HG02678 (cell line): ENCODE measurements at regions not wholly inside any gene's neighbourhood (a gene's known extent, or its start where the extent isn't known, plus 50 kb on each side); places are given as distances from the start of the nearest gene placed in this dataset.

Experiments used
- ATAC-seq: cut with Tn5 transposase; IDR thresholded peaks from one replicate; pipeline ENCODE4 v1.9.1; 2021; ENCODE audit warnings: mild to moderate bottlenecking, moderate library complexity; ENCODE audit not compliant: unreplicated experiment

DNA sequence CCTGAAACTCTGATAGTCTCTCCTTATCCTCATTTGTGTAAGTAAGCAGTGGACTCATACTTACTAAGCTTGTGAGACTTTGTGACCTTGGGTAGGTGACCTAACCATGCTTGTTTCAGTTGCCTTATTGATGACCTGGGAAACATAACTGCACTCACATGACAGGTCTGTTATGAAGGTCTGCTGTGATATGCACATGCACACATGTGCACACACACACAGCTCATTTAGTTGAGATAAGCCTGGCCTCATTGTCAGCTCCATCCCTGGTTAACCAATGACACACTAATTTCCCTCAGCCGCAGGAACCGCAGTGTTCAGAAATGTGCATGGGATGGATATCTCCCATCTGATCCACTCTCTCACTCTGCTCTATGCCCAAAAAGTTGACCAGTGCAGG, 177.2 kb downstream of the GPAM start:
- ATAC-seq, result no peak

DNA sequence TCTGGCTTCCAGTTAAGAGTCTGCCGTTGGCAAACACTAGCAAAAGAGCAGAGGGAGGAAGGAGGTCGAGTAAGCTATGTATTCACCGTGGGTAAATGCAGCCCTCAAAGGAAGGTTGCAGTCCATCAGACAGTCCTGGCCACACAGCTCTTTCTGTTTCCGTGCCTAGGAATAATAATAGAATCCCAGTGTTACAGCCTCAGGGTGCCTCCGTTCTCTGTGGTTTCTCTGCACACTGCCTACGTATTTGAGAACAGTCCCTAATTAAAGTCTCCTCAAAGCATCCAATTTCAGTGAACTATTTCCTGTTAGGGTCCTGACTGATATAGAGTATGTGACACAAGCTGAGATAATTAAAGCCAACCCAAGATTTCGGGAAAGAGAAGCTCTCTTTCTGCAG, 176.7 kb downstream of the GPAM start:
- ATAC-seq, result no peak

DNA sequence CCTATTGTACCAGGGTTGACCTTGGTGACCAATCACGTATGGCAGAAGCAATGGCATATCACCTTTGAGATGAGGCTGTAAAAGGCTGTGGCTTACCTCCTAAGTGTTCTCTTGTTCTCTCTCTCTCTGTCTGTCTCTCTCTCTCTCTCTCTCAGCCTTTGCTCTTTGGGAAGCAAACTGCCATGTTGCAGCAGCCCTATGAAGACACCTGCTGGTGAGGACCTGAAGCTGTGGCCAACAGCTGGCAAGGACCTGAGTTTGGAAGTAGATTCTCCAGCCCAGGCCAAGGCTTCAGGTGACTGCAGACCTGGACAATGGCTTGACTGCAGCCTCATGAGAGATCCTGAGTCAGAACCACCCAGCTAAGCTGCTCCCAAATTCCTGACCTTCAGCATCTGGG, 161.4 kb downstream of the GPAM start:
- ATAC-seq, result no peak

DNA sequence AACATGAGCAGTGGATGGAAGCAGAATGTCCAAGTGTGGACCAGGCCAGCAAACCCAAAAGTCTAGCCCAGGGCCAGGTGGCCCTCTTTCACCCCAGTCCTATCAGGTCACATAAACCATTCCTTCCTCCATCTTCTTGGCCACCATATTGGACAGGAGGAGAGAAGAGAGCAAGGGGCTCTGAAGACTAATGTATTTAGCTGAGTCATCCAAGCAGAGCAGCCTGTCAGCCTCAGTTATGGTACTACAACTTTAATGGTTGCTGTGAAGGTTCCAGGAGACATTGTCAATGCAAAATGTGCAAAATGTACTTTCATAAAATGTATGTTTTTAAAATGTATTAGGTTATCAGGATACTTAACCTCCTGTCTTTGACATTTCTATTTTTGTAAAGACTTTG, 159.5 kb downstream of the GPAM start:
- ATAC-seq, result no peak

DNA sequence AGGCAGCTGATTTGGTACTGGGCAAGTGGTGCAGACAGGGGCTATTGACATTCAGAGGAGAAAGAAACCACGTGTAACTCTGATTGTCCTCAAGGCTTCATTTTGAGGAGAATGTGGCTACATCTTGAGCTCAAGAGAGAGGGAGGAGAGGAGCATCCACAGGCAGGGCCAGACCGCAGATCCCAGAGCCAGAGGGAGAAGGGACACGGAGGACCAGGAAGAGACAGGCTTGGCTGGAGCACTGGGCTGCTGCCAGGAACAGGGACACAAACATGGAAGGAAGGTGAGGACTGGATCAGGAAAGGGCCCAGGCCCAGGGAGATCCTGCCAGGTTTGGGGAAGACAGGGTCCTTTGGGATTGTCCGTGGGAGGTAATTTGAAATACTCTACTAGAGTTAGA, 158.3 kb downstream of the GPAM start:
- ATAC-seq, result no peak

DNA sequence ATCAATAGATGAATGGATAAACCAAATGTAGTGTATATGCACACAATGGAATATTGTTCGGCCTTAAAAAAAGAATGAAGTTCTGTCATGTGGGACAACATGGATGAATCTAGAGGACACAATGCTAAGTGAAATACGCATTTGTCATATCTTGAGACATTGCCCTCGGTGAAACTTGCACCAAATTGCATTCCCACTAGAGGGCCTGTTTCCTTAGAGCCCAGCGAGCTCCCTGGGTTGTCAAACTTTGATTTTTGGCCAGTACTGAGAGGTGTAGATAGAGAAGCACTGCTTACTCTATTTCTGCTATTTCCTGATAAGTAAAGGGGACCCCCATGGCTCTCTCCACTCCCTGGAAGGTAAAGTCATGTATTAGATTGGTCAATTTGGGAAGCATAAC, 157.1 kb downstream of the GPAM start:
- no peak for ATAC-seq

DNA sequence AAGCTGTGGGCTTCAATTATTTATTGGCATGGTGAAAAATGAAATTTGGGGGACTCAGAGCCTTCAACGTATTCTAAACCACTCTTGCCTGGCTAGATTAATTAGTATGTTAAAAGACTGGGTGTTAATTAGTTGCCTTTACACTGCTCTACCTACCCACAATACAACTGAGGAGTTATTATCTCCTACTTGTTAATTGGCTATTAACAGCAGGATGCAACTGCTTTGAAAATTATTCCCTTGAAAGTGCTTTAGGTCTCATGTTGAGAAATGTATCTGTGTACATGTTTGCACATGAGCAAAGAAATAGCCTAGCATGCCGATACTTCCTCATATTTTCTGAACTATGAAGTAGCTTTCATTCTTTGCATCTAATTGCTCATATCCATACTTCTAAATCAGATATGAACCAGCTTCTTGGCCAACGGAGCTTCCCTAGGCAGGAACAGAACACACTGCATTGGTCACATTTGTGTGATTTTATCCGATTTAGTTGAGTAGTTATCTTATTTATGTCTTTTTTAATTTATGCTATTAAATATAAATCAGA, 155.8 kb downstream of the GPAM start:
- no peak for ATAC-seq

DNA sequence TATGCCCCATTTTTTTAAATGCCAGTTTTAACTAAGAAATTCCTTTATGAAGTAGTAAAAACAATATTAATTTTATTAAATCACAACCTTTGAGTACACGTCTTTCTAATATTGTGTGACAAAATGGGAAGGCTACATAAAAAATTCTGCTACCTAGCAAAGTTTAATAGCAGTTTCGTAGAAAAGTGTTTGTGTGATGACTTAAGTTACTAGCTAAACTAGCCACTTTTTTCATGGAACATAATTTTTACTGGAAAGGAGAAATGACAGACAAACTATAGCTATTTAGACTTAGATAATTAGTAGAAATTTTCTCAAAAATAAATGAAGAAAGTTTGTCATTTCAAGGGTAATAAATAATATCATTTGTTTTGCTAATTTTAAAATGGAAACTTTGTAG, 153.1 kb downstream of the GPAM start:
- no peak for ATAC-seq

DNA sequence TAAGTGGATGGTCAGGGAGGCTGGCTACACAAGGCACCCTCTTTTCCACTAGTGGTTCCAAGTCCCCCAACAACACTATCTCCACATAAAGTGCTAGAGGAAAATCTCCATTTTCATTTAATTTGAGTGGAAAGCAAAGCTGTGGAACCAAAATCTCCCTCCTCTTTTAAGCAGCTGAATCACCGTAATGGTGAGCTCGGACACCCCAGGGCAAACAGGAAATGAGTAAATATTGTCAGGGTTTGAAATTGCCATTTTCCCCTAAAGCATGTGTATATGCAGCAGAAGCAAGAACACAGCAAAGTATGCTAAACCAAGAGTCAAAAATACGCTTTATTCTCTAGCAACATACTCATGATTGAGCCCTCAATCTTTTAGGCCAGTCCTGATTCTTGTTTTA, 143.7 kb downstream of the GPAM start:
- ATAC-seq, result no peak

DNA sequence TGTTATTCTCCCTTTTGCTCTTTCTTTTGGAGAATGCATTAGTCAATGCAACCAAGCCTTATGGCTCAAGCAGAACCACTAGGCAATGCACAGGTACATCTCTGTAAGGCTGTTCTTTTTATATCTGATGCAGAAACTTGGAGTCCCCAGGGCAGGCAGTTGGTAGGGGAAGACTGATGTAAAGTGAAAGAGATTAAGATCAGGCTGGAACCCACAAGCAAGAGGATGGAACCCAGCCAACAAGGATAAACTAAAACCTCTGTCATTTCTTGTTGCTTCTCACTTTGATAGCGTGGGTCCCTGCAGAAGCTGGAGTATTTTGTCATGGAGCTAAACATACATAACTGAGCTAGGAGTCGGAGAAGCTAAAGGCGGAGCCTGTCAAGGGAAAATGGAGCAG, 142.9 kb downstream of the GPAM start:
- no peak for ATAC-seq

DNA sequence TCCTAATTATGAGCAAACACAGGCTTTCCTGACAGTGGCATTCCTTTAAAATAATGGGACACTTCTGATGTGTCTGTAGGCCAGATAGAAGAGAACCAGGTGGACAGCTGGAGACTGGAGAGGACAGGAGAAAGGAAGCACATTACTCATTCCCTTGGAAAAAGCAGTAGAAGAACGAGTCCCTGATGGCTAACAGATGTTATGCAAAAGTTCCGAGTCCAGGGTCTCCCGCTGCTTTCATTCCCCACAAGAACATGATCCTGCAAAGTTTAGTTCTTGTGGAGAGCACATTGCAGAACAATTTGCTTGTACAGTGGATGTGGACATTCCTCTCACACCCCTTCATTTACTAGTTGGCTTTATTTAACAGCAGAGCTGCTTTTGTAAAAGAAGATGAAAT, 137.6 kb downstream of the GPAM start:
- ATAC-seq, result no peak

DNA sequence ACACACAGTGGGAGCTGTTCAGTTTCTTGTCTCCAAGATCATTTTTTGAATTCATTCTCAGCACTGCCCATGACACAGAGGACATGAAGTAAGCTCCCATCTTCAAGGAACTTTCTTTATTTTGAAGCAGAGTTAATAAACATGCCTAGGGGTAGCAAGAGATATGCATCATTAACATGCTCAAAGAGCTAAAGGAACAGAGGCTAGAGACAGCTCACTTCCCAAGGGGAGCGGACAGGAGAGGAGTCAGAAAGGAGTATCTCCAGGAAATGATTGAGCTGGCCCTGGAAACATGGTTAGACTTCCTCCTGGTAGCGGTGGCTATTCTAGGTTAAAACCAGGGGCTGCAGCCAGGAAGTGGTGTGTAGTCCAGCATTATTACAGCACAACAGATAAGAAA, 135.9 kb downstream of the GPAM start:
- ATAC-seq, result no peak

DNA sequence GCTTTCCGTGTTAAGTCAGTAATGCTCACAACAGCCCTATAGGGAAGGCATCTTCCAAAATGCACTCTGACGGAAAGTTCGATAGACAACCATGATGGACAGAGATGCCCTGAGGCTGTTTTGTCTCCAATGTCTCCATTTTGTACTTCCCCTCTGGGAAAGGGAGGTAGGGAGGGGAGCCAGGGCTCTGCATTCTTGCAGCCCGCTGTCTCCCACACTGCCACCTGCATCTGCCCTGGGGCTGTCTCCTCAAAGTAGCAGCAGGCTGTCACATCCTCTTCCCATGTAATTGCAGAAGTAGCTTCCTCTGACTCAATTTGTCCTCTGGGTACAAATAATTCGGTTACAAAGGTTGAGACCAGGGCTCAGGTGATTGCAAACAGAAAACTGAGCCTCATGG, 131.4 kb downstream of the GPAM start:
- no peak for ATAC-seq

DNA sequence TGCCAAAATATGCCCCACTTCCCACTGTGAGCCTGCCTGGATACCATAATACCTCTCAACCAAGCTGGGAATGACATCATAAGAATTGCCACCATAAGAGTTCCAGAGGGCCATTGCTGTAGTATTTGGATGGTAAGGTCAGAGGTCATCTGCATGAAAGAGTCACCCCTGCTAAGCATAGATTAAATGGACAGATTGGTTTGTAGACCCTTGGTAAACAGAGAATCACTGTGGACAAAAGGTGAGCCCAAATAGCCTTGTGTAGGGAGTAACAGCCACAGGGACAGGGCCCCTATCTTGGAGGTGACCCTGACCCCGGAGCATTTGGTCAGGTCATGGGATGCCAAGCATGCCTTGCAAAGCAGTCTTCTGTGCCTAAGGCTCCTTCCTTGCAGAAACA, 129.7 kb downstream of the GPAM start:
- no peak for ATAC-seq

DNA sequence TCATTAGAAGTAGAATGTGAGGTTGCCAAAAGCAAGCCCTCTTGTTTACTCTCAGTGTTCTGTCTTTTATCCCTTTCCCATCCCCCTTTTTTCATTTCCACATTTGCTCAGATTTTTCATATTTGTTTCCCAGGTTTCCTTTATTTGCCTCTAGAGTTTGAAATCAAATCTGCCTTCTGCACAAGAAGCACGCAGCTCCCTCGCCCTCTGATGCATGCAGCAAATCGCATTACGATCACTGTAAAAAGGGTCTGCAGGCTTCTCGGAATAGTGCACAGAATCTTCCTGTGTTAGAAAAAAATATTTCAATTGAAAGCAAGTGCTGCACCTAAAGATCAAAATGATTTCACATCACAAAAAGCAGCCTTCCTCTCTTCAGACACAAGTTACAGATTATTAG, 129.0 kb downstream of the GPAM start:
- no peak for ATAC-seq

DNA sequence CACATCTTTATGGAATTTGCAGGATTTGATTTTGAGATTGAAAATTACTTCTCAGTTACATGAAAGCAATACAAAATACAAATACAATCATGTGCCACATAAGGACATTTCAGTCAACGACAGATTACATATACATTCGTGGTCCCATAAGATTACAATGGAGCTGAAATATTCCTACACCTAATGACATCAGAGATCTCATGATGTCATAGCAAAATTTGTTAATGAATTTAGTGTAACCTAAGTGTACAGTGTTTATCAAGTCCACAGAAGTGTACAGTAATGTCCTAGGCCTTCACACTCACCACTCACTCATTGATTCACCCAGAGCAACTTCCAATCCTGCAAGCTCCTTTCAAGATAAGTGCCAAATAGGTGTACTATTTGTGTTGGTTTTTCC, 126.5 kb downstream of the GPAM start:
- ATAC-seq, result no peak

DNA sequence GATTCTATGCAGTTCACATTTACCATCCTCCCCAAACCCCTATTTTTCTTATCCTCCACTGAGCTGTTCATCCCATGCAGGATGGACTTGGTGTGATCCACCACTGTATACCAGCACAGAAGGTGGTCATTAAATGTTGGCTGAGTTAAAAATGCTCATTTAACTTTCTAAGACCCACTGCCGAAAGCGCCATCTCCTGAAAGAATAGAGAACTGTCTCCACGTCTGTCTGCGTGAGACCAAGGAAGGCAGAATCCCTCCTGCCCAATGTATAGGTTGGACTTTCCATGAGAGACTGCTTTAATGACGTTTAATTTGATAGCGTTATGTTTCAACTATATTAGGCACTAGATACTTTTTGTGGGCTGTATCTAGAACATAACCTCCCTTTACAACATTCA, 124.3 kb downstream of the GPAM start:
- ATAC-seq, result no peak

DNA sequence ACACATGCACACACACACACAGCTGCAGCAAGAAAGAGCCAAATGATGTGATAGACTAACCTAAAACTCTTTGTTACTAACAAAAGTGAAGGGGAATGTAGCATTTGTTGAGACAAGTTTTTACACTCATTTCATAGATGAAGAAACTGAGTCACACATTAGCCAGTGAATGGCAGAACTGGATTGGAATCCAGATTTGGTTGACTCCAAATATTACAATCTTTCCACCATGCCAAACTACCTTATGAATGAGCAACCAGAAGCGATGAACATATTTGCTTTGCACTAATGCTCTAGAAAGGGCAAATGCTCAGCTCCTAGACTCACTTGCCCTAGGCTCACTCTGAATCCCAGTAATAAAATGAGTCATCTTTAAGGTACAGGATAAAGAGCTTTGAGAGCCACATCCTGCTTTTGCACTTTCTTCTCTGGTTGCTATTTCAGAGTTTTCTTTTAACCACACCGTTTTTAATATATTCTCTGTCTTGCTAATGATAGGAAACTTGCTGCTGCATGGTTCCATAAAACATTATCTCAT, 111.9 kb downstream of the GPAM start:
- no peak for ATAC-seq

DNA sequence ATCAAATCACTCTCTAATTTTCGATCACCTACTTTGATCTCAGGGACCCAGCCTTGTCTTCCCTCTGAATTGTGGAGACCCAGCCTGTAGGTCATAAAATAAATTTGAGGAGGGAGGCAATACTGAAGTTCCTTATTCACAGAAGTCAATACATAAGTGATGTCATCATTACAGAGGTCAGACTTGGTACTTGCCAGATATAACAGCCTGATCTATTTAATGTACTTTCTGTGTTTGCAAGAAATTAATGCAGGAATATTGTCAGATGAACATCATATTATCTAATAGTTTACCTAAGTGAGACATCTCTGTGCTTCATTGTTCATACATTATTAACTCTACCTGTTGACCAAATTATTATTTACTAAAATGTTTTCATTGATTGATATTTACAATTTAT, 105.6 kb downstream of the GPAM start:
- ATAC-seq, result no peak

DNA sequence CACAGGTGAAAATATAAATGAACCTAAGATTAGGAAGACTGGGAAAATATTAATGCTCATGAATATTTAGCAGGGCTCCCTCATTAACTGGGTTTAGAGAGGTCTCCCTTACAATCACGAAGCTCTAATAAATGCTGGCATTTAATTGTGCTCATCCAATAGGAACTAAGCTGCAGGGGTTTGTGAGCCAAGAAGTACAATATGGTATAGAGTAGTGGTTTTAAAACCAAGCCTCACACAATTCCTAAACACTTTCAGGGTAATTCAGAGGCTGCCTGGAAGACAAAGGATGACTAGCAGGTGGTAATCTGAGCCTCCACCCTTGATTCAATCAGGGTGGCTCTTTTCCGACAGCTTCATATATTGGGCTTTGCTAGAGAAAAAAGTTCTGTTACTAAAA, 103.3 kb downstream of the GPAM start:
- ATAC-seq, result no peak

DNA sequence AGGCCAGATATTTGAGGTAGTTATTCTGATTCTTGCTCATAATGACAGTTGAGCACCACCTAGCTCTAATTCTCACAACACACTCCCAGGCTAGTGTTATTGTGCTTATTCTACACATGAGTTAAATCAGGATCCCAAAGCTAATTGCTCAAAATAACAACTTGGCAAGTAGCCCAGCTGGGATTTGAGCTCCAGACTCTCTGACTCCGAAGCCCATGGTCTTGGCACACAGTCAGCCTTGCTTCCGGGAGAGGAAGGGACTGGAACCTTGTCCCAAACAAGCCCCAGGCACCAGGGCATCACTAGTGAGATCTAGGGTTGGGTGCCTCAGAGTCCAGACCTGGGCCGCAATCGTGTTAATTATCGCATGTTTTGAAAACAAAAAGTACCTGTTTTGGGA, 101.4 kb downstream of the GPAM start:
- no peak for ATAC-seq

DNA sequence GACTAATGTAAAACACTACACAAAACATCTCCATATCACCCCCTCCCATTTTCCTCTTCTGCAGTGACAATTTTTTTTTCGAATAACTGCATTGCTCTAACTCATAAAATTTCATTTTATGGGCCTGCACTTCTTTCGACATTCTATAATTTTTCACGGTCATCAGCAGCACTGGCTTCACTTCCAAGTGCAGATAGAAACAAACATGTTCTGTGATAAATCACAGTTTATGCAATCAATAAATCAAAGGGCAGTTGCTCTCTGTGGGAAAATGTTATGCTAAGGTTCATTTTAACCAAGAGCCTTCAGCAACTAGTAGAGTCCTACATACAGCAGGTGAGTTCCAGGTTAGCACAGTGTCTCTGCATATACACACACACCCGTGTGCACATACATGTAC, 100.1 kb downstream of the GPAM start:
- ATAC-seq, result no peak

DNA sequence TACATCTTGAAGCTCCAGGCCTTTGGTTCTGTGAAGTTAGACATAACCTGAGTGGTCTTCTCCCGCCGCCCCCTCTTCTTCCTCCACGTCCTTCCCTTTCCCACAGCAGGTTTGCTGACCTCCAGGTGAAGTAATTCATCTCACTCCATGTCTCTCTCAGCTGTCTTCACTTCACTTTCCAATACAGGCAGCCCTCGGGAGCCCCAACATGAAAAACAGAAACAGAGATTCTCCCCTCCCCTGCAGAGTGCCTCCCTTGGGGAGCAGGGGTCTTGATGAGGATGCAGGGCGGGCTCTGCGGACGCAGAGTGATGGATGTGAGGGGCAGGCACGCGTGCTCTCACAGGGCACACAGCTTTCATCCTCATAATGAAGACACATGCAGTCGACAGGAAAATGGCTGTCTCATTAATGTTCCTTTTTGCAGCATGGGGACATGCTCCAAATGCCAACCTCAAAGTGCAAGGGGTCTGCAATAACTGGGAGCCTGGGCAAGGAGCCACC, 95.6 kb downstream of the GPAM start:
- no peak for ATAC-seq
